HG02973 (cell line): ENCODE measurements at regions not wholly inside any gene's neighbourhood (a gene's known extent, or its start where the extent isn't known, plus 50 kb on each side); places are given as distances from the start of the nearest gene placed in this dataset.
"Not testable (repeated sequence)": the region's sequence is repeated elsewhere in the genome, so short reads cannot be mapped to it uniquely, and the experiment has no call there.

Experiments
- ATAC-seq: cut with Tn5 transposase; IDR thresholded peaks from one replicate; pipeline ENCODE4 v1.9.1; 2021; ENCODE audit warnings: moderate library complexity; ENCODE audit not compliant: unreplicated experiment

DNA sequence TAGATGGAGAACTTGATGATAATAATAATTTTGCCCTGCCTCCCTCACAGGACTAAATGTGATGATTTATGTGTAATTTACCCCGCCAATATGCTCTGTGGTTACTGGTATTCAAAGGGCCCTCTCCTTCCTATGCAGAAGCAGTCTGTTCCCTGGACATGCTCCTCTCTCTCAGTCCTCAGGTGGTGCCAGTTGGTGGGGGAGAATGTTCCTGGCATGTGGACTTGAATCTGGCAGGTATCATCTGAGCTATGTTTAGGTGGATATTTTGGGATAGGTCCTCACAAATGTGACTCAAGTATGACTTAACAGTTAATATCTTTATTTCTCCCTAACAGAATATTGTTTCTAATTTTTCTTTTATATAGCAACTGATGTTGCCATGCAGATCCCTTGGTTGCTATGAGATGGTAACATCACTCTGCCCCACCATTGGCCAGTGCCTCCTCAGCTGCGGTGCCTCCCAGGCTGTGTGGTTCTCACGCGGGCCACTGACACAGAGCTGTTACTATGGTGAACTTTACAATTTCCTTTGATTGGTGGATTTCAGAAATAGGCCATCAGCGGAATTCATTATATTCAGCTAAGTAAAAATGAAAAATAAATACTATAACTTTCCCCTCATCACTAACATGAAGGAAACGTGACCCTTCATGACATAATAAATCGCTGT is 106.7 kb upstream of the PELI1 start:
- ATAC-seq, result no peak

DNA sequence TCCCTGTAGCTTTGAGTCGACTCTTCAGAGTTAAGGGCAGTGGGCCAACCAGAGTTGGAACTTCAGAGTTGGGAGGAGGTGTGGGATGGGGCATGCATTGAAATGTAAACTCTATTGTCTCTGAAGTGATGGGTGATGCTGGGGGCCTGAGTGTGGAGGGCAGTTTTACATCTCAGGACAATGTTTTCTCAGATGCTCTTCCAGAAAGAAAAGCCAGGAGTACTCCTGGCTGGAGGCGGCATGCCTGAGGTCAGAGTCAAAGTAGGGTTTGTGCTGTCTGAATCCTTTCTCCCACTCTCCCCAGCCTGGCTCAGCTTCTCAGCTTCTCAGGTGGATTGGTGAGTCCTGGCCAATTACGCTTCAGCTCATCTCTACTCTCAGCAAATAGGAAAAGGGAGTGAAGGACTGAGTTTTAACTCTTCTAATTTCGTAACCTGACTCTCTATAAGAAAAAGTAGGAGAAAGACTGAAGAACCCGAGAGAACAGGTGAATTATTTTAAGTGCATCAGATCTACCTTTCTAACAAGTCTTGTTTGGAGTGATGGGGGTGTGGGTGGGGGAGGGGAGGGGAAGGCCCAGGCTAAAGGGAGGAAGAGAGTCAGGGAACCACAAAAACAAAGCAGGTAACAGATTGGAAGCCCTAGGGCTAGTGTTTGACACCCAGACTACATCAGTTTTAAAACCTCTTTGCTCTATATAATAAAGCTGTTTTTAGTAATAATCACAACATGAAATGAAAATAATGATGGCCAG is 107.5 kb upstream of the PELI1 start:
- ATAC-seq, result no peak

DNA sequence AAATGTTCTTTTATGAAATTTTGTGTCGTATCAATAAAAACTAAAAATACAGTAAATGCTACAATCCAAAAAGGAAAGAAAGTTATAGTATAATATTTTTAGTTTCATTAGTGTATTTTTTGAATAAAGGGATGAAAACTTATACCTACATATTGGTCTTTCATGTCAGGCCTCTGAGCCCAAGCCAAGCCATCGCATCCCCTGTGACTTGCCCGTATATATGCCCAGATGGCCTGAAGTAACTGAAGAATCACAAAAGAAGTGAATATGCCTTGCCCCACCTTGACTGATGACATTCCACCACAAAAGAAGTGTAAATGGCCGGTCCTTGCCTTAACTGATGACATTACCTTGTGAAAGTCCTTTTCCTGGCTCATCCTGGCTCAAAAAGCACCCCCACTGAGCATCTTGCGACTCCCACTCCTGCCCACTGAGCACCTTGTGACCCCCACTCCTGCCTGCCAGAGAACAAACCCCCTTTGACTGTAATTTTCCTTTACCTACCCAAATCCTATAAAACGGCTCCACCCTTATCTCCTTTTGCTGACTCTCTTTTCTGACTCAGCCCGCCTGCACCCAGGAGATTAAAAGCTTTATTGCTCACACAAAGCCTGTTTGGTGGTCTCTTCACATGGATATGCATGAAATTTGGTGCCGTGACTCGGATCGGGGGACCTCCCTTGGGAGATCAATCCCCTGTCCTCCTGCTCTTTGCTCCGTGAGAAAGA is 108.2 kb upstream of the PELI1 start:
- ATAC-seq, result not testable (repeated sequence)

DNA sequence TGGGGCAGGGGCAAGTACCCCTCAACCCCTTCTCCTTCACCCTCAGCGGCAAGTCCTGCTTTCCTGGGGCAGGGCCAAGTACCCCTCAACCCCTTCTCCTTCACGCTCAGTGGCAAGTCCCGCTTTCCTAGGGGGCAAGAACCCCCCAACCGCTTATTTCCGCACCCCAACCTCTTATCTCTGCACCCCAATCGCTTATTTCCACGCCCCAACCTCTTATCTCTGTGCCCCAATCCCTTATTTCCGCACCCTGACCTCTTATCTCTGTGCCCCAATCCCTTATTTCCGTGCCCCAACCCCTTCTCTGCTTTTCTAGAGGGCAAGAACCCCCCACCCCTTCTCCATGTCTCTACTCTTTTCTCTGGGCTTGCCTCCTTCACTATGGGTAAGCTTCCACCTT is 109.2 kb upstream of the PELI1 start:
- not testable (repeated sequence) for ATAC-seq

DNA sequence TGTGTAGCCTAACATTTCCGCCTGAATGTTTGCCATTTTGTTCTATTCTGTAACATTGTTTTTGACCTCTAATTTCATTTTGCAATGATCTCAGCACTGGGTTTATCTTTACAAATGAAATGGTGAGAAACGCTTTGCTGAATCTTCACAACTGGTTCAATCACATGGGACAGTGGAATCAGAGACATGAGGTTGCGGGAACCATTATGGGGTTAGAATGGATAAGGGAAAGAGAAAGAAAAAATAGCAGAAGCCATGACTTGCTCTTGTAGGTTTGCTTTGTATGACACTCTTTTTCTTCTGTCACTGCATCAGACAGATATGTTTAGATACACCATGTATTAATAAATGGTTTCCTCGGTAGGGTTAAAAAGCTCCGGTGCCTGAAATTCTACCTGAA is 114.3 kb upstream of the PELI1 start:
- ATAC-seq, result no peak

DNA sequence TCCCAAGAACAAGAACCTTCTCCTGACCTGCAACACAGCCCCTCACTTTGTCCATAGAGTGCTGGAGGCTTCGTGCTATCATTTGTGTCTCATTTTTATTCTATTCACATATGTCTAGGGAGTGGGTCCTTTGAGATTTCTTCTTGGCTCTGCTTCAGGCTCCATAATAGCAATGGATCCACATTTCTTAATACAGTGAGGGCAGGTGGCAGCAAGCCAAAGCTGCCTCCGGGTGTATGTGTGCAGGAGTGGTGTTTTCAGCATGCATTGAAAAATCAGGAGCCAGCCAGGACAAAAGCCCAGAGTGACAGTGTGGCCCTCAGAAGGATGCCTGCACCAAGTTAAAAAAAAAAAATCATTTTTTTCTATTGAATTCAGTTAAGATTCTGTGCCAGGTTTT is 115.1 kb upstream of the PELI1 start:
- ATAC-seq, result no peak

DNA sequence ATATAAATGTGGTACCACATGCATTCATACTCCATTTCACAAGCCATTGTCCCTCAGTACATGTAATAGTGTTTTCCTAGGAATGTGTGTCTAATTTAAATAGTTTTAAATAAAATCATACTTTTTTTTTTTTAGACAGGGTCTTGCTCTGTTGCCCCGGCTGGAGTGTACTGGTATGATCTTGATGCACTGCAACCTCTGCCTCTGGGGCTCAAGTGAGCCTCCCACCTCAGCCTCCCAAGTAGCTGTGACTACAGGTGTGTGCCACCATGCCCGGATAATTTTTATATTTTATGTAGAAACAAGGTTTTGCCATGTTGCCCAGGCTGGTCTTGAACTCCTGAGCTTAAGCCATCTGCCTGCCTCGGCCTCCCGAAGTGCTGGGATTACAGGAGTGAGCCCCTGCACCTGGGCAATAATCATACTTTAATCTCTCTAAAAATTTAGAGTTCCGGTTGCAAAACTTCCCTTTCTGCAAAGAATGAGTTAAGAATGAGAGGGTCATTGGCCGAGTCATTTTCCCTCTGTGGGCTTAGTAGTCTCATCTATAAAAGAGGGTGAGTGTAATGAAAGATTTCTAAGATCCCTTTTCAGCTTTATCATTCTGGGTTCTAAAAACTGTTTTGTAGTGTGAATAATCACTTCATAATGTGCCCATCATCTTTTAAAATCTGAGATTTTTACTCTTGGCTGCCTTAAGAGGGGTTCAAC is 116.0 kb upstream of the PELI1 start:
- ATAC-seq, result peak; percentile 26

DNA sequence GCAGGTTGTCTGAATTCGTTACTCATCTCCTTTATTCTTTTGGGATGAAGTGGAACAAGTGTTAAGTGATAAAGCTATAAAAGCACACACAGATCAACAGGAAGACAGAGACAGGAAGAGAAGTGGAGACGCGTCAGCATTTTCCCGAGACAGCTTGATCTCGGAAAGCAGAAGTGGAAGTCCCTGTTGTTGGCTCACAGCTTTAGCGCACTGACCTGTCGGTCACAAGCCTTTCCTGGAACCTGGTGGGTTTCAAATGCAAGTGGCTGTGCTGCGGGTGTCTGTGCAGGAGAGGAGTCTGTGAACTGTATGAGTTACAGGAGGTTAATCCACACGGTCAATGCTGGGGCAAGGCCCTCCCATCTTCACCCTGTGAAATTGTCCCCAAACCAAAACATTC is 116.6 kb upstream of the PELI1 start:
- ATAC-seq, result peak; percentile 90

DNA sequence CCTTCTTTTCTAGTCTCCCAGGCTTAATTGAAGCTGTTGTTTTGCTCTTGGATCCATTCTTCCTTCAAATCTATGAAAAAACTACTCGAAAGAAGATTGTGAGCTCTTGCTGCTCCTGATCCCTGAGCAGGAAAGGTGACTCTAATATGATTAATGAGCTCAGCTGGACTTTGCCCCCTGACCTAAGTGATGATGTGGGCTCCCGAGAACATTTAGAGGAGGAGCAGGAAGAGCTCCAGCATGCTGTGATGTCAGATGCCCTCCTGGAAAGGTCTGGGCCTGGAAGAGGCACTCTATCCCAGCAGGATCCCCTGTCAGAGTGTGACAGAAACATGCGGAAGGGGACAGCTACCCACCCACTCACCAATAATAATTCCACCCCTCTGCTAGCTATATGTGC is 117.9 kb upstream of the PELI1 start:
- ATAC-seq, result no peak

DNA sequence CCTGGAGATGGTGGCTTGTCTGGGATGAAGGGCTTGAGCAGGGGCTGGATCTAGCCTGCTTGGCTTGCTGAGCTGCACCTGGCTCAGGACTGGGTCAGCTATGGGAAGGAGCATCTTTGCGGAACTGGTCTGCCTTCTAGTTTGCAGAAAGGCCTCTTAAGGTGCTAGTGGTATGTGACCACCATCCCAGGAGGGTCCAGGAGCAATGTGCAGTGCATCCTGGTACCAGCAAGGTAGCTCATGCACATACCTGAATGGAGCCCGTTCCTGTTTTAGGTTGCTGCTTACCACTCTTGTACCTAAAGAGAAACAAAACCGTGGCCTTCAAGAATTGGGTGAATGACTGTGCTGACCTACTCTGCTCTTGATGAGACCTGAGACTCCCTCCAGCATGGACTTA is 118.6 kb upstream of the PELI1 start:
- no peak for ATAC-seq

DNA sequence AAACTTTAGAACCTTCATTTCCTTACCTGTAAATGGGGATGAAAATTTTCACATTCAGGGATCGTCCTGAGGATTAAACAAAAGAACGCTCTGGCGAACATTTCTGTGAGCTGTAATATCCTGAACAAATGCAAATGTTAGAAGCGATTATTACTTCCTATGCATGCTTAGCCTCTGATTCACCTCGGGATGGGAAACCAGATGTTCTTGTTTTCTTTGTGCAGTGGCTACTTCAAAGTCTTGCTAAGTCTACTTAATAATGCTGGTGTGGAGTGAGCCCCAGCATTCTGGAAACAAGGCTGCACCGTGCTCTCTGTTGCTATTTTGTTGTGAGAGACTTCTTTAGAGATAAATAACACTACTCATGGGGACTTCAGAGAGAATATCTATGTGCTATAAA is 119.1 kb upstream of the PELI1 start:
- ATAC-seq, result no peak

DNA sequence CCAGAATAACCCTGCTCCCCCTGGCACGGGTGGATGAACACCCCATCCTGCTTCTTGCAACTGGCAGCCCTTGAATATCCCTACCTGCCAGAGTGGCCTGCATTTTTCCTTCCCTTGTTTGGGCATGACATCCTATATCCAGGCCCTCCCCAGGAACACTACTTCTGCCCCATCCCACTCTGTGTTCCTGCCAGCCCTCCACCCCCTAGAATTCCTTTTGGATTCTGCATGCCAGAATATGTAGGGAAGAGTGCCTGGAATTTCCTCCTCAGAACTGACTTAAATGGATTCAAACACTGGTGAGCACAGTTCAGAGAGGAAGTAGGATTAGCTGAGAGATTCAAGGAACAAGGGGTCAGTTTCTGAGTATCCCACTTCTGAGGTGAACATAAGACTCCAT is 123.5 kb upstream of the PELI1 start:
- no peak for ATAC-seq

DNA sequence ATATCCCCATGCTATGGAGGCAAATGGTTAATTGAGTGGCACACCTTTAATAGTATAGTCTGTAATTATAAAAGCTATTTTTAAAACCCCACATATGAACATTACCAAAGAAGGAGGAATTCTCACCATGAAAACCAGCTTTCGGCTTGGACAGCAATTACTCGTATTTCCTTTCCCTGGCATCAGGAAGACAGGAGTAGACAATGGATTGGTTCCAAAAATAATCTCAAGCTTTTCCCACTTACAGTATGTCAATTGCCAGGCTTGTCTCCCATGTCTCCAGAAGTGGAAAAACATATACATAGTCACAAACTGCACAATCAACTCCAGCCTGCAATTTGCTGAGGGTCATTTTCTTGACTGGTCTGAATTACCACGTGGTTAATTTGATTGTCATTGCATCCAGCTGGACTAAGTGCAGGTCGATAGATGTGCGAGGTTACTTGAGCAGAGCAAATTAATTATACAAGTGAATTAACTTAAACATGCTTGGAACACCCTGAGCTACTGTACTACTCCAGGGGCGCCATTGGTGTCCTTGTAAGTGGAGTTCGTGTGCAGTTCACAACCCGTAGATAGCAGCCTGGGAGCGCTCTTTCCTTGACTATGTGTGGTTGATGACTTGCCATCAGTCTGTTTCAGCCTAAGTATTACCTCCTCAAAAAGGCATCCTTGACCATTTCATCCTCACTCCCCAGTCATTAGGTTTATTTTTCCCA is 124.3 kb upstream of the PELI1 start:
- ATAC-seq, result no peak

DNA sequence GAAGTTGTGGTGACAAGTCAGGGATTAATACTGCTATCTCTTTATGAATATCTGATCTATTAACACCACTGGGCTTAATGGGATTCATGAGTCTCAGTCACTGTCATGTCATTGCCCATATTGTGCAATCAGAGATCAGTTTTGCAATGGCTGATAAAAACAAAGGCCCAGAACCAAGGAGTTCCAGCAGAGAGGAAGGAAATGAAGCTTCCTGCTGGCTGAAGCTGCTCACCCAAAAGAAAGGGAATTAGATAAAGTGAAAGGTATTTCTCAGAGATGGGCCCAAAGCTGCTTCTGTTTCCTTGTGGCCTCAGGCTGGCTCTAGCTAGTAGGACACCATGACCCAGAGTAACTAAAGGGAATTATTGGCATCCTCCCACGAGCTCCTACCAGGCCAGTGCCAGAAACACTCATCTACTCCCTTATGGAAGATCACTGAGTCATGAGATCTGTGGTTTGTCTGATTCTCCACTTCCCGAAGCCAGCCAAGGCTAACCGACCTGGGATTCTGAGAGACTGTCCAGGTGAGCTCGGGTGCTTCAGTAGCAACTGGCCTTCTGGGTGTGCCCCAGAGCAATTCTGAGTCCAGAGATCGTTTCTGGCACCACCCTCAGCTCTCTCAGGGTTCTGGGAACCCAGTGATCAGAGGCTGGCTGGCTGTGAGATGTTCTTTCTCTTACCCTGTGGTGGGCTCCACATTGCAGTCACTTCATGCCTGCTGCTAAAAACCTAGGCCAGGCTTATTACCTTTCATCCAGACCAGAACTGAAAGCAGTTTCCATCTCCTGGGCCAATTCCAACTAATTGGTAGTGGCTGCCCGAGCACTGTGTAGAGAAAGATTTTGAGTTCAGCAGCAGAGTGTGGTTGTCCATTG is 129.5 kb upstream of the PELI1 start:
- ATAC-seq, result no peak

DNA sequence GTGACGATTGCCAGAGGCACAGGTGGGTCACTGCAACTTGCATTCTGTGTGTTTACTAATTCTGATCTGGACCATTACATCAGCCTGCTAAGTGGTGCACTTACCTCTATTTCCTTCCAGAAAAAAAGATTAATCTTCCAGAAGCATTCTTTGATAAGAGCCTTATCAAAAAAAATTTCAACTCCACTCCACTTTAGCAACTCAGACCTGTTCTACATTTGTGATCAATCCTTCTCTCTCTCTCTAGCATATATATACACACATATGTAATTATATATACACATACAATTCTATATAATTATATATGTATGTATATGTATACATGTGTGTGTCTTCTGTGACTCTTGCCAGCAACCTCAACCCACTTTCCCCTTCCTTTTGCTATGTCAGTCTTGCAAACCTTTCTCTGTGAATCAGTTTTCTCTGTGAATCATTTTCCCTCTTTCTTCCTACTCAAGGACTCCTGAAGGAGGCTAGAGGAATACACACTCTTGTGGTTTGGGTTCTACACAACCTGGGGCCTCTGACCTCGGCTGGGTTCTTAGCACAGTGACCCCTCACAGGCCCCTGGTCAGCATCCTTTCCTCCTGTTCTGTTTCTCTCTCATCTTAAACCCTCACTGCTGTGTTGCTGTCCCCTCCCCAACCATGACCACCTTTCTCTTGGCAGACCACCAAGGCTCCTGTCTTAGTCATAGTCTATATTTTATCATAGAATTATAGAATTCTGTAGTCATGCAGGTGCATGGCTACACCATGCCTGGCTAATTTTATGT is 130.4 kb upstream of the PELI1 start:
- no peak for ATAC-seq

DNA sequence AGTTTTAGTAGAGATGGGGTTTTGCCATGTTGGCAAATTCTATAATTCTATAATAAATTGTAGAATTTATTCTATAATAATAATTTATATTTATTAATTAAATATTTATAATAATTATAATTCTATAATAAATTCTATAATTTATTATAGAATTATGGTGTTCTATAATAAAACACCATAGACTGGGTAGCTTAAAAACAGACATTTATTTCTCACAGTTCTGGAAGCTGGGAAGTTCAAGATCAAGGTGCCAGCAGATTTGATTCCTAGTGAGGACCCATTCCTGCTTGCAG is 130.9 kb upstream of the PELI1 start:
- no peak for ATAC-seq

DNA sequence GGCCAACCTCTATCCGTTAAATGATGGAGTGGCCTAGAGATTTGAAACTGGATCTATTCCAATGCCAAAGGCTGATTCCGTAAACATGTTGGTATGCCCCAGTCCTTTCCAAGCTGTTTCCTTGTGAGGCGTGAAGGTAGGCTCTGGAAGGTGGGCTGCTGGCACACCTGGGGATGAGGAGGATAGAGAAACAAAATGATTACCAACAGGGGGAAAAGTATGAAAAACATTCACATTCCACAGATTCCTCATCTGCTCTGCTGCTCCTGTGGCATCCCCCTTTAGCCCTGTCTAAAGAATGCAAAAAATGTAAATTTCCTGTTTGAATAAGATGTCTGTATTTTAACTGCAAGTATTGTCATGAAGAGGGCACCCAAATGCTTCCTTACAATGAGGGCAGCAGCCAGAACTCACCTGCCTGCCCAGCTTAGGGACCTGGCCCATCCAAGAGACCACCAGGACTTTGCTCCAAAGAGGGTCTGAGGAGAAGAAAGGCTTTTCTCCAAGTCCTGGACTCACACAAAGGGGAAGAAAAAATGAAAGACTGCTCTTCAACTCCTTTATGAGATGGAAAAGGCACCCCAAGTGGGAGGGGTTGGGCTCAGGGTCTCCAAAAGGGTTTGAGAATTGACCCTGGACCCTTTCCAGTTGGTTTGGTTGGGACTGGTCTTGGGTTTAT is 132.3 kb upstream of the PELI1 start:
- no peak for ATAC-seq

DNA sequence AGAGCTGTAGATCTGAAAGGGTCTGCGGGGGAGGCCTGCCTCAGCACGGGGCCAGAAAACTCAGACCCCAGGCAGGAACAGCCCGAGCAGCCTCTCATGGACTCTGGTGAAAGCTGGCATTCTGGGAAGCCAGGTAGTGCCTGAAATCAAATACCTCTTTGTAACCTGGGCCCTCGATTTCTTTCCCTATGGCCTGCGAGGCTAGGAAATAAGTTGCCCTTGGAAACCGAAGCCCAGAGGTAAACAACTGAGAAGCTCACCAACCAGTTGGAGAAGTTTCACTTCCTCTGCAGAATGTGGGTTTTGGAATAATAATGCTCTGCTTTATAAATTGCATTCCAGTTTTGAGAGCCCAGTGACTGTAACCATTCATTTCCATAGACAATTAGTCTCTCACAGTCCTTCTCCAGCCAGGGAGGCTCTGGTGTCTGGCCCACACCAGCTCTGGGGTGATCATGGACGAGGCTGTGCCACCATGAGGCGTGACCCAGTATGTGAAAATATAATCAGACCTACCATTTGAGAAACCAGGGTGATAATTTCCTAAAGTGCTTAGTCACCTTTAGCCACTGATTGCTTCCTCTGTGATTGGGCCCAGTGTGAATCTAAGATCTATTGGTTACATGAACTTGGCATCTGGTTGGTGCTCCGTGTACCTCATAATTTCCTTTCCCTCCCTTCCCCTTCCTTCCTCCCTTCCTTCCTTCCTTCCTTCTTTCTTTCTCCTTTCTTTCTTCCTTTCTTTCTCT is 133.1 kb upstream of the PELI1 start:
- no peak for ATAC-seq
